ENCODE measurements at regions not wholly inside any gene's neighbourhood (a gene's known extent, or its start where the extent isn't known, plus 50 kb on each side); places are given as distances from the start of the nearest gene placed in this dataset.

DNA sequence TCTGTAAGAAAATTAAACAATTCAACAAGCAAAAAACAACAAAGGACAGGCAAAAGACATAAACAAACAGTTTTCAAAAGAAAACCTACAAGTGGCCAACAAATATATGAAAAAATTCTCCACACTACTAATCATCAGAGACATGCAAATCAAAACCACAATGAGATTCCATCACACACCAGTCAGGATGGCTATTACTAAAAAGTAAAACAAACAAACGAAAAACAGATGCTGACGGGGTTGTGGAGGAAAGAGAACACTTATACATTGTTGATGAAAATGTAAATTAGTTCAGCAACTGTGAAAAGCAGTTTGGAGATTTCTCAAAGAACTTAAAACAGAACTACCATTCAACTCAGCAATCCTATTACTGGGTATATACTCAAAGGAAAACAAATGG, 537.6 kb downstream of the HDGFL1 start:
- intact Hi-C loops (cut with micrococcal nuclease): no loop called here

DNA sequence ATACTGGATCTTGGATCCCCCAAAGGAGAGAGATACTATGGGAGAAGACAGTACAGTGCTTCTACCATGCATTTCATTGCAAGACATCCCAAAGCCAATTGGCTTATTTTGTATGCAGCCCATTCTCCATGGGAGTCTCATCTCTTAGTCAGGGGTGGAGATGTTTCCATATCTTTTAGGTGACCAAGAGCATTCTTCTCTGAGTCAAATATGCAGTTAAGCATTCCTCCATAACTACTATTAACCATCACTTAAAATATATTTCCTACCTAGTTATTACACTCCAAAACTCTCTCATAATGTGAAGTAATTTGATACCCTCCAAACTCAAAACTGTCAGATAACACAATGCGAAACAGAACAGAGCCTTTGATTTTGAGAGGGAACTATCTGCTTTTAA, 542.6 kb downstream of the HDGFL1 start:
- intact Hi-C loops (cut with micrococcal nuclease): no loop called here

DNA sequence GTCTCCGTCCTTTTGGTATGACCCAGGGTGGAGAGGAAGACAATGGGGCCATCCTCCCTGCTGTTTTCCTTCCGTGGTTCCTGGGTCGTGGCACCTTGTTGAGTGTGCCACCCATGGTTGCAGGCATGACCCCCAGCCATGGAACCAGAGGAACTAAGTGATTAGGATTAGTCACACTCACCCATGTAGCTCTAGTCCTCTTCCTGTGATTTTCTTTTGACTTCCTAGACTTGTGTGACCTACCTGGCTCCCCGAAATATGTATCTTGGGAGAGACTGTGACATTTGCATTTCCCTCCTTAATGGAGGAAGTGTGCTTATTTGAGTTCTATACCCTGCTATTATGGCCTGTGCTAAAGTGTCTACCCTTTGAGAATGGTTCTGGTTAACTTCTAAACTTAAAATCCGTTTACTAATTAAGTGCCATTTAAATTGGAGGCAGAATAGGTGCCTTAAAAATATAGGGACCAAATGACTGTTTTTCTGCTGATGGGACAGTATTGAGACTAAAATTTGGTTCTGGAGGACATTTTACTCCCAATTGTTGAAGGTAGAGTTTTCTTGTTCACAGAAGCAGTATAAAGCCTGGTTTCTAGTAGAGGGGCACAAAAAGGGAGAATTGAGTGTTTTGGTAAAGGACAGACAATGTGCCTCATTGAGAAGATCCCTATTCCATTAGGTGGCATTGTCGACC, 545.6 kb downstream of the HDGFL1 start:
- intact Hi-C loops (cut with micrococcal nuclease): no loop called here

DNA sequence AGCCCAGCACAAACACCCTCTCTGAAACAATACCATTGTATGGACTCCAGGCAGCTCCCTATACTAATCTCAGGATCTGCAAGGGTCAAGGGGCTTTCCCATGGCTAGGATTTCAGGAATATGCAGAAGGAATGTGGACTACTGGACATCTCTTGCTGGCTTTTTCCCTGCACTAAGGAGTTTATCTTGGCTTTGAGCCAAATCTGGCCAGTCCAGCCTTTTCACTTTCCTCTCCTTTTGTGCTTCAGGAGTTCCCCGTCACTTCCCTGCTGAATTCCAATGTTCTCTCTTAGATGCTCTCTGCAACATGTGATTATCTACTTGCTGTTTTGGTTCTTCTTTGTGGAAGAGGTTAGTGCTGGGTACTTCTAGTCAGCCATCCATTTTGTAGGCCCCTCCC, 568.2 kb downstream of the HDGFL1 start:
- intact Hi-C loops (cut with micrococcal nuclease): no loop called here

DNA sequence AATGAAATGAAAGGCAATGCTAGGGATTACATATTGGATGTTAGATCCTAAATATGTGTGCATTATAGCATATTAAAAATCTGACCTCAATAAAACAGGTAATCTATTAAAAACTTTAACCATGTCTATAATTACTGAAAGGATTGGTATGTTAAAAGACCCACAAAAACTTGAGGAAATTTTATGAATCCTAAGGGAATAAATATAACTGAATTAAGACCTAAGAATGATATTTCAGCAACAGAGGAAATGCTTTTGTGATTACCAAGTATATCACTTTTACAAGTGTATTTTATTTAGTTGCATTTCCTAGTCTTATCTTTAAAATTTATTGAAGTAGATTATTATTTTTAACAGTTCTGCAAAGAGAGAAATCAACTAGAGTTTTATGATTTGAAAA, 571.5 kb downstream of the HDGFL1 start:
- intact Hi-C loops (cut with micrococcal nuclease): no loop called here

DNA sequence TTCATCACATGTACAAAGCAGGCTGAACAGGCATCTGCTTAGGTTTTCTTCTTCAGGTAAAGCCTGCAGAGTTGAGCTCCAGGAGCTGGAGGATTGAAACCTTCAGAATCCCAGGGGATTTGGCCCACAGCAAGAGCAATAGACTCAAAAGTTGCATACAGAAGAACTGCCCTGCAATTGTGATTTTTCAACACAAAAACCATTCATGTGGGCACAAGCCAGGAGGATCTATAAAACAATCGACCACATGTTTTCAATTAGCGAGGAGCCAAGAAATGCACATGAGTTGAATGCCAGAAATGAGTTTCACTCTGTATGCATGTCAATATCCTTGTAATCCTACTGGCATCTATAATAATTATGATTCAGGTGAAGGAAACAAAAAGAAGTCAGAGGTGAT, 576.4 kb downstream of the HDGFL1 start:
- intact Hi-C loops (cut with micrococcal nuclease): no loop called here

DNA sequence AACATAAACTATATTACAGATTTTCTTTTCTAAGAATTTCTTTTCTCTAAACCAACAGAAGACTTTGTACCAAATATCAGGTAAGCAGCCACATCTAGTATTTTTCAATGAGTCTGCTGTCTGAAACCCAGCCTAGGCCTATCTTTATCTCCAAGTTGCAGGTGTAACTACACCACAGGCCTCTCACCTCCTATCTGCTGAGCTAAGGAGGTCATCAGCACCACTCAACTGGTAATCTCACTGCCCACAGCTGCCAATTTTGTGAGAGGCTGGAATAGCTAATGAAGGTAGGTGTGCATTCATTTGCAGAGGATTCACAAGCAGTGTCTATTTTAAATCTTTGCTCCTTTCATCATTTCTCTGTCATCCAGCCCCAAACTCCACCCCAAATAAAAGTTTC, 584.8 kb downstream of the HDGFL1 start:
- intact Hi-C loops (cut with micrococcal nuclease): no loop called here

DNA sequence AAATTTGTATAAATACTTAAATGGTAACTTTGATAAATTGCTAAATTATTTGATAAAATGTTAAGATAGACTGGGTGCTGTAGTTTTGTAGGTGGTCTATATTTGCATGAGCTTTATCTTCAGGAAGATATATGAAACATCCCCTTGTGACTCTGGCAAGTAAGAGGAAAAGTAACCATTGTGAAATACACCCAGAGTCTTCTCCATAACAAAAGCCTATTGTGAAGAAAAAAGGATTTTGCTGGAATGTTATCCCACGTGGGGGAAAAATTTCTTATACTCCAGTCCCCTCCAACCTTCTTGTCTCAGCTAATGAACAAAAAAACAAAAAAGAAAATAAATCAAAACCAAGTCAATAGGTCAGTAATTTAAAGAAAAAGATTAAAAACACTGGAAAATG, 600.7 kb downstream of the HDGFL1 start:
- intact Hi-C loops (cut with micrococcal nuclease): no loop called here

DNA sequence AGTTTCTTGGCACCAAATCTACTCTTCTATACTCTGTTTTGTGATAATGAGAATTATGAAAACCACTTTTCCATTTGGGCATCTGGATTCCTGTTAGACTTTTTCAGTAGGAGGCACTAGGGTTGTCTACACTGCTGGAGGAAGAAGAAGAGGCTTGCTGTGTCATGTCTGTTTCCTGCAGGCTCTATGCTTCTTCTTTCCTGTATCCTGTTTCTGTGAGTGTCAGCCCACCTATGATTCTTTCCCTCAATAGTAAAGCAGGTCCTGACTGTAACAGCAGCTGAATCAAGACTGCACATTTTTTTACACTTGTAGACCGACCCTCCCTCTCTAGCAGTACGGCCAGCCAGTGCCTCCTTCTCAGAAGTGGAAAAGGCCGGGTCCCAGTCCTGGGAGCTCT, 603.9 kb downstream of the HDGFL1 start:
- intact Hi-C loops (cut with micrococcal nuclease): no loop called here

DNA sequence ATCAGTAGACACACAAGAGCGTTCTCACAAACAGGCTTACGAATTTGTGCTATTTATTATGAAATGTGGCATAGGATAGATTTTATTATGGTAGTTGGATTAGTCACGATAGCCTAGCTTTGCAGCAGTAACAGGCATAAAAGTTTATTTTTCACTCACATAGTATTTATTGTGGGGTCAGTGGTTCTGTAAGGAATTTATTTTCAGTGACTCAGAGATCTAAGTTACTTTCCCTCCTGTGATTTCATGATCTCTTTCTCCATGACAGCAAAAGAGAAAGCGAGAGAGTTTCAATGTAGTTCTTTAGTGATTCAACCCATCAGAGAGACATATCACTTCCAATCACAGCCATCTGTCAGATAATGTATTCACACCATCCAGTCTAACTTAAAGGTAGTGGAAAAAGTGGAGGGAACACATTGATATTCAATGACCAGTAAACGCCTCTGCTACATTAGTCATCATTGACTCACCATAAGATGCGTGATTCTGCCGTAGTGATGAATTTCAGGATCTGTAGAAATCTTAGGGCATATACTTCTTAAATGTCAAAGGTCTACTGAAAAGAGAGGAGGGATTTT, 605.5 kb downstream of the HDGFL1 start:
- intact Hi-C loops (cut with micrococcal nuclease): no loop called here

DNA sequence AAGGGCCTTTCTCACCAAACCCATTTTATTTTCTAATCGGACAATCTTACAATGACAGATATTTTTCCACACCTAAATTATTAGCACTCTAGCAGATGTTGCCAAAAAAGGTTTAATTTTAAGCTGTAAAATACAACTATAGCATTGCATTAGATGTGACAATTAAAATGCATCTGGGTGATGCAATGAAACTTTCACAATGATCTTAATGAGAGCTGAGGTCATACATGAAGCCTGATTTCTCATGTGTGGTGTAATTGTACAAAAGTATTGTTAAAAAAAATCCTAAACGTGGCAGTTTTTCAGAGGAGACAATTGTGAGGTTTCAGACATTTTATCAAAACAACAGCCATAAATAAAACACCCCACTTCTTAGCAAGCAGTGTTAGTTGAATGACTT, 606.0 kb downstream of the HDGFL1 start:
- intact Hi-C loops (cut with micrococcal nuclease): no loop called here

DNA sequence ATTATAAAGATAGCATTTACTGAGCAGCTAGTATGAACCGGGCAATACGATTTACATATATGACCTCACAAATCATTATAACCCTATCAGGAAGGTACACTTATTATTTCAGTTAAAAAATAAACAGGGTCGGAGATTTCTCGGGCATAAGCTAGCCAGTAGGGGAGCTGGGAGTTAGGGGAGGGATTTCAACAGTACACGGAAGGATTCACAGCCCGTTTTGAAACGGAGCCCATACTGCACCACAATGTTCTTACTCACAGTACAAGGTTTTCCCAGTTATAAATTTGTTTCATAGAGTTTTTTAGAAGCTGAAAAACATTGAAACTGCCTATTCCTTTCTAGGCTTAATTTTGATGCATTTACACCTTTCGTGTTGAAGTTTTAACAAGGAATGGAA, 607.1 kb downstream of the HDGFL1 start:
- intact Hi-C loops (cut with micrococcal nuclease): no loop called here

DNA sequence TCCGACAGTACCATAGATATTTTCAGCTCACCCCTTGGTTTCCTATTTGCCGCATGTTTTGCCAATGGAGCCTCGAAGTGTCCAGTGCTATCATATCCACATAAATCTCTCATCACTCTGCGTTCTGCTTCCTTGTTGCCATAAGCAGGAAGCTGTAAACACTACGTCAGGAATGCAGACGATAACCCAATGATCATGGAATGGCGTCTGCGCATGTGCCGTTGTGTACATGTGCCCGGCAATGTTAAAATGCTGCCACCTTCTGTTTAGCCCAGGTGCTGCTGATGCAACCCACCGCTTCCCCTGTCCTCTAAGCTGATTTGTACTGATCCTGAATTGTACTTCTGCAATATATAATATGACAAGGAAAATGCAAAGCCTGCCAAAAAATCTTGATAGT, 607.5 kb downstream of the HDGFL1 start:
- intact Hi-C loops (cut with micrococcal nuclease): no loop called here

DNA sequence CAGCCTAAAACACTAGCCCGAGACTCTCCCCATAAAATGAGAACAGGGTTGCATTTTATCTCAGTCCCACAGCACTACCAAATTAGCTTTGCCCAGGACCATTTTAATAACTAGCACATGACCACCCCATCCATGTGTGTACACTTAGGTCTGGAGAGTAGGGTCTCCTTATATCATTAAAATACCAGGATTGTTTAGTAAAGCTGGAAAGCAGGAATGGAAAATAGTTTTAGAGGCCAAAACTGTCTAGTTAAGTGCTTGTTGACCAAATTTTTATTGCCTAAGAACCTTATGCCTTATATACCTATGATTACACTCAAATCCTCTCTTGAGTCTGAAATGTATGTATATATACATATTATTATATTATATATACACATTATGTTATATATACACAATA, 608.4 kb downstream of the HDGFL1 start:
- intact Hi-C loops (cut with micrococcal nuclease): no loop called here

DNA sequence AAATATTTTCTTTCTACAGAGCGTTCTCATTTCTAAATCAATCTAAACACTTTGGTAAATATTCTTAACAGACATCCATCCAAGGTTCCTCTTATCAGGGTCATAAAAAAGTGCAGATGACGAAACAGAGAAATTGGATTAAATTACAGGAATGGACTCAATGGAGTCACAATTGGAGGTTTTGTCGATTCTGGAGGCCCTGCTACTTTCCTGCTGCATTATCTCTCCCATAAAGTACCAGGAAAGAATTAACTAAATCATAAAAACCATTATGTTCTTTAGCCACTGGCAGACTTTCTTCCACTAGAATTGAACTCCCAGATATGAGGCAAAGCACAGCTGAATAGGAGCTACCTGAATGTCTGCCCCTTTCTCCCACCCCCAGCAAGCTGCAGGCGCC, 610.6 kb downstream of the HDGFL1 start:
- intact Hi-C loops (cut with micrococcal nuclease): no loop called here

DNA sequence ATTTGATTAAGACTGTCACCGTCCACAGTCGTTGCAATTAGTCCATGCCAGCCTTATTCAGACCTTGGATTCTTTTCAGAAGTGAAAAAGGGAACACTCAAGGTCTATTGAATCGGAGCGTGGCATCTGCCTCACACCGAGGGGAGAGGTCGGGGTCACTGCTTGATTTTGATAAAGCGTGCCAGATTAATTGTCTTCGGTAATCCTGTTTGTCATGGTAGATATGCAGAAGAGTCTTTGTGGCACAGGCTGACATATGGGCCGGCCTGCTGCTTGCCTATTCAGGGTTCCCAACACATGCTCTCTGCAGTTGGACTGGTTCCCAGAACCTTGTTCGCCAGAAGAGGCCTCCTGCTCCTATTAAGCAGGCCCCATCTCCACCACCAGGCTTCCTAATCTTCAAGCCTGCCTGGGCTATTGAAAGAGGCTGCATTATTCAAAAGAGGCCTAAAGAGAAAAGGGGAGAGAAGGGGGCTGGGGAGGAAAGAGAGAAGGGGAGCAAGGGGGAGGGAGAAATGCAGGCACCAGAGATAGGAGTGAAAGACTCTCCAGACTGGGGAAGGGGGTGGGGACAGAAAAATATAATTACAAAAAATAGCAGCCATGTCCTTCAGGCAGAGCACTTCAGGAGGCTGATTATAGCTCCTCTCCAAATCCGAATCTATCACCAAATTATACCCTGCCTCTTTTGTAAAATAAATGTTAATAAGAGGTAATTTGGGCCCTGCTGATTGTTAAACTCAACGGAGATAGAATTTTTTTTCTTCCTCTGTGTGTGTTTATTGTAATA, 611.3 kb downstream of the HDGFL1 start:
- intact Hi-C loops (cut with micrococcal nuclease): no loop called here

DNA sequence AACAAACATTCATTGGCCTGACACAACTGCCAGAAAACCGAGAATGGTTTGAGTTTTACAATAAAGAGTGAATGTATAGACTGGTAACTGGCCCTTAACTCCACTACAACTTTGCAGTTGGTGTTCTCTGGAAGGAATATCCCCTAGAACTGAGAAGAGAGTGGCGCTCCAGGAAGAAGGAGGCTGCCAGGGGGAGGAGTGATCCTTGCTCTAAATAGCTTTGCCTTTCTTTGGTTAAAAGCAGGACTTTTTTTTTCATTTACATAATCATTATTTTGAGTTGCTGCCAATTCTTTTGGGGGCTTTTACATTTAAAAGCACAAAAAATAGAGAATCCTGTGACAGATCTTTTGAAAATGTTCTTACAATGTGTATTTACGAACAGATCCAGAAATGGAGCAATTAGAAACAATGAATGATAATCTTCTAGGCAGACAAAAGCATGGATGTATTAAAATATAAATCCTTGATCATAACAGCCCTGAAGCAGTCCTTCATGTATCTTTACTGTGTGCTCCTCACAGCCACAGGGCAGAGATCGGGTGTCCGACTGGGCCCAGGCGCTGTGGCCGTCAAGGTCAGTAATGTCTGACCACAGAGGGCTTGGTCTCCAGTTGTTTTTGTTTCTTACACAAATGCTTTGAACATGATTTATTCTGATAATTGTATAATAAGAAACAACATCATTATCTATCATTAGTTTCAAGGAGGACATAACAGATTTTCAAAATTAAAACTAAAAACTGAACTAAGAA, 612.2 kb downstream of the HDGFL1 start:
- intact Hi-C loops (cut with micrococcal nuclease): no loop called here

DNA sequence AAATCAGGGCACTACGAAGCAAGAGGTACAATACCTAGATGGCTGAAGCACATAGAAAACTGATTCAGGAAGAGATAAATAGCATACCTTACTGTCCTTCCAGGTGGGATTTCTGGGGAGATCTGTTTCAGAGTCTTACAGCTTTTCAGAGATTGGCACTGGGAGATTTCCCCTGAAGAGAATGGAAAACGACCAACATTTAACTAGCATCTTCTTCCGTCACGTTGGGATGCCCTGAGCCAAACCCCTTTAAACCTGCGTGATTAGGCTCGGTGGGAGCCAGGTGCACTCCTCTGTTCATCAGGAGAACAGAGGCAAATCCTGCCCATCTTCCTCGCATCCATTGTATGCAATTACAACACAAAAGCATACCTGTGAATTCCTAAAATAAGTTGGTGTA, 614.5 kb downstream of the HDGFL1 start:
- intact Hi-C loops (cut with micrococcal nuclease): no loop called here

DNA sequence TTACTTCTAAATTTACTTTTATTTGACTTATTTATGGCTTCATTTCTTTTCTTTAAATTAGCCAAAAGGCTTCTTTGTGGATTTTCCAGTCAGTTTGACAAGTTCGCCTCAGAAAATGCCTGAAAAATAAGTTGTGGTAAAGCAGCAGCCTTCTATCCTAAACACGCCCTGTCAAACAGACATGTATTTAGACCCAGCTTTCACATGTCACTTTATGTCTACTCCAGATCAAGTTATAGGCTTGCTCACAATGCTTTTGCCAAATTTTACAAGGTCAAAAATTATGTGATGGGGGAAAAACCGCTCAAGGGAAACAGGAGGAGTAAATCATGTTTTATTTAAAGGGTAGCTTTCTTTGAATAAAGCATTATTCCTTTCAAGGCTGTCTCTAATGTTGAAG, 615.0 kb downstream of the HDGFL1 start:
- intact Hi-C loops (cut with micrococcal nuclease): no loop called here

DNA sequence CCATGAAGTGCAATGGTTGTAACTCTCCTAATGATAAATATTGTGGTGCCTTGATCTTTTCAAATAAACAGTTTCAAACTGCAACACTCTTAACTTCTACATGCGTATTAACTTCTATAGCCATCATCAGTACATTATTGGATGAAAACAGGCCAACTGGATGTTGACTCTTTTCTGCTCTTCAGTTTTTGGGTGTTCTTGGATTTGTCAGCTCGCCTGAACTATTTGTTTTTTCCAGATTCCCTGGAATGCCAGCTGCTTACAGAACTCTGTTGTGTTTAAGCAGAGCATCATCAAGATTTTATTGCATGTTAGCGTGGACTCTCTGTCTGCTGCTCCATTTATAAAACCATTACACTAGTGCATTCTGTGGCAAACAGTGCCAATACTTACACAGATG, 626.1 kb downstream of the HDGFL1 start:
- intact Hi-C loops (cut with micrococcal nuclease): no loop called here

DNA sequence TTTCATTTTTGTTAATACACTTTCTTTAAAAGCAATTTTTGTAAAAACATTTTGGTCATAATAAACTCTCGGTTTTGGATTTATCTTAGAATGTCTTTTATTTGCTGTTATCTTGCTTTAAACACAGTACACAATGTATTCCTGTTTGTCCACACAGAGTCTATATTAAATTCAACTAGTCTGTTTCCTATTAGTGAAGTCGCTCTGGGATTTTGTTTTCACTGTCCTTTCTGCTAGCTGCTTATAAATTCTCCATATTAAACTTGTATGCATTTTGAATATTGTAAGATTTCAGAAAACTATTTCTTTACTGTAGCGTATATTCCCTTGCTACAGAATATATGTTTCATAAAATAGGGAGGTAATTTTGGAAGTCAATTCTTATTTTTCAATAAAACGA, 630.2 kb downstream of the HDGFL1 start:
- intact Hi-C loops (cut with micrococcal nuclease): no loop called here

DNA sequence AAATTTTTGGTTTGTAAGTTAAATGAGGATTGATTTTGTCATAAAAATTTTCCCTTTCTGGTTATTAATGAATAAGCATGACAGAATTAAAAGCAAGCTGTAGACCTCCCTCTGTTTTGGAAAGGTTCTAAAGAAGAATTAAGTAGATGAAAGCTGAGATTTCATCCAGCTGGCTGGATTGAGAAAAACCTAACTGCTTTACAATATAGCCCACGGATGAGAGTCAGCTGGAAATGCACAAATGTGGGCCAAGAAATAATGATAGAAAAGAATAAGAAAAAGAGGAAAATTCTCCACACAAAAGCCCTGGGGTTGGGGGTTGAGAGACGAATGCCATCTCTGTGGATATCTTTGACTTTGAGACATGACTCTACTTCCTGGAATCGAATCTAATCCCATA, 631.6 kb downstream of the HDGFL1 start:
- intact Hi-C loops (cut with micrococcal nuclease): no loop called here

Measured in T-helper 1 cell treated with Interleukin-12 subunit alpha and Interleukin-12 subunit beta and Interleukin-4 antibody, amounts not matched to agents 30 ng/mL and 1 ng/mL, for 36 hours (primary cell).